Fibroblast of lung (primary cell): ENCODE measurements at regions not wholly inside any gene's neighbourhood (a gene's known extent, or its start where the extent isn't known, plus 50 kb on each side); places are given as distances from the start of the nearest gene placed in this dataset.

Experiments
- CTCF ChIP-seq, 2 donors: IDR thresholded peaks in 1 of 2; conservative IDR thresholded peaks in 1 of 2; 1 replicate in 1 of 2; 2 replicates in 1 of 2; pipeline ENCODE4 v1.5.1; 2011 to 2012; ENCODE audit warnings: low read length in 2 of 2, control low read depth in 1 of 2, inconsistent platforms in 1 of 2, low read depth in 1 of 2, mild to moderate bottlenecking in 1 of 2
- EZH2 ChIP-seq: IDR thresholded peaks from 2 replicates; pipeline ENCODE4 v1.5.1; 2012; ENCODE audit warnings: low read length, control low read depth, mild to moderate bottlenecking; ENCODE audit errors: missing control alignments

GRCh38 chr2:102083393-102083703, 59.2 kb upstream of the IL1R1 start:
- TF ChIP-seq CTCF (conservative IDR thresholded peaks at IDR 0.05 in 1 of 2, IDR thresholded peaks at IDR 0.05 in 1 of 2; ENCODE audit: low read depth in 1 of 2, low read length in 2 of 2) (no peak), EZH2 (no peak)
